ENCODE measurements at regions not wholly inside any gene's neighbourhood (a gene's known extent, or its start where the extent isn't known, plus 50 kb on each side); places are given as distances from the start of the nearest gene placed in this dataset.
"Not testable (repeated sequence)": the region's sequence is repeated elsewhere in the genome, so short reads cannot be mapped to it uniquely, and the experiment has no call there.

- DNase-seq = no peak
These were observed 95.1 kb downstream of the ASB1 start for GRCh38 chr2:238521870-238522269.

- no peak for DNase-seq
These were observed 96.7 kb downstream of the ASB1 start for GRCh38 chr2:238523158-238524110.

- DNase-seq = no peak
These were observed 97.8 kb downstream of the ASB1 start for GRCh38 chr2:238524426-238524983.

- DNase-seq = no peak
These were observed 99.3 kb downstream of the ASB1 start for GRCh38 chr2:238525990-238526389.

- no peak for DNase-seq
These were observed 100.8 kb downstream of the ASB1 start for GRCh38 chr2:238527565-238527964.

- no peak for DNase-seq
These were observed 102.4 kb downstream of the ASB1 start for GRCh38 chr2:238528953-238529781.

GRCh38 chr2:238531017-238531645 is 104.4 kb downstream of the ASB1 start:
- not testable (repeated sequence) for DNase-seq

- not testable (repeated sequence) for DNase-seq
These were observed 117.0 kb downstream of the ASB1 start for GRCh38 chr2:238543732-238544131.

- DNase-seq = no peak
These were observed 122.3 kb downstream of the ASB1 start for GRCh38 chr2:238548902-238549462.

GRCh38 chr2:238549866-238550265 is 123.1 kb downstream of the ASB1 start:
- DNase-seq = no peak

- no peak for DNase-seq
These were observed 124.4 kb downstream of the ASB1 start for GRCh38 chr2:238551091-238551490.

GRCh38 chr2:238552226-238552625 is 125.5 kb downstream of the ASB1 start:
- no peak for DNase-seq

GRCh38 chr2:238553159-238553558 is 126.4 kb downstream of the ASB1 start:
- DNase-seq = no peak

- DNase-seq = no peak
These were observed 128.0 kb downstream of the ASB1 start for GRCh38 chr2:238554468-238555315.

GRCh38 chr2:238555786-238556542 is 129.2 kb downstream of the ASB1 start:
- DNase-seq = no peak

GRCh38 chr2:238557431-238557830 is 130.7 kb downstream of the ASB1 start:
- no peak for DNase-seq

GRCh38 chr2:238557936-238558335 is 131.2 kb downstream of the ASB1 start:
- no peak for DNase-seq

- DNase-seq = no peak
These were observed 131.9 kb downstream of the ASB1 start for GRCh38 chr2:238558456-238559099.

- no peak for DNase-seq
These were observed 133.5 kb downstream of the ASB1 start for GRCh38 chr2:238560234-238560633.

- no peak for DNase-seq
These were observed 134.5 kb downstream of the ASB1 start for GRCh38 chr2:238561230-238561629.
